K562 (cell line): ENCODE measurements at regions not wholly inside any gene's neighbourhood (a gene's known extent, or its start where the extent isn't known, plus 50 kb on each side); places are given as distances from the start of the nearest gene placed in this dataset.

ENCODE experiments used
- ATAC-seq: fragments of 200-7000 bp; cut with Tn5 transposase; 3 replicates; pipeline ENCODE4 v1.9.1; 2020; ENCODE audit warnings: moderate library complexity
- BruUV-seq: library from RNA; stranded (reverse); fragments of 400-500 nt; replicated peaks from 2 replicates; lab custom pipeline; 2021; lab: Mats Ljungman, UMichigan
- CTCF ChIA-PET: fragments of 300-600 bp; formaldehyde crosslinking; extraction: SDS; loops from one replicate; lab custom pipeline; 2021; ENCODE audit warnings: low intra/inter-chr PET ratio; lab: Yijun Ruan, JAX
- POLR2A ChIA-PET: fragments of 300-600, 350-650 bp; sonication (Branson Sonifier 250); formaldehyde crosslinking; extraction: SDS; loops from one replicate; lab custom pipeline; 2021; ENCODE audit warnings: antibody characterized with exemption, inconsistent platforms; lab: Yijun Ruan, JAX
- DNase-seq, 4 experiments: peaks; one replicate each; pipeline versions ENCODE4 v3.0.0 to v3.0.0-alpha.2; 2011 to 2018; ENCODE audit warnings: low spot score in 3 of 4, mixed read lengths in 3 of 4; ENCODE audit errors: extremely low read depth in 1 of 4
- FAIRE-seq: peaks from 2 replicates; lab custom pipeline; 2011; peaks lifted over from hg19 to GRCh38; lab: Jason Lieb, UNC
- H2AFZ ChIP-seq: 2 replicates; pipeline ENCODE4 v1.6.0; 2011; ENCODE audit warnings: low read depth, low read length, control low read depth, inconsistent platforms
- H3K27ac ChIP-seq: fragments of 200-600 bp; 3 replicates; pipeline ENCODE4 v1.8.0; 2011; ENCODE audit warnings: low read depth, mild to moderate bottlenecking, control low read depth, inconsistent platforms, low read length, moderate library complexity, mixed read lengths; ENCODE audit errors: extremely low read depth
- H3K27me3 ChIP-seq, 2 experiments: fragments of 300-600 bp in 1 of 2; 2 replicates in 1 of 2; 3 replicates in 1 of 2; pipeline versions ENCODE4 v1.6.0 to v1.8.0; 2011; ENCODE audit warnings: inconsistent platforms in 2 of 2, low read length in 2 of 2, mild to moderate bottlenecking in 1 of 2, mixed read lengths in 1 of 2, moderate library complexity in 1 of 2; ENCODE audit not compliant: control insufficient read depth in 2 of 2, insufficient read depth in 2 of 2
- H3K36me3 ChIP-seq: fragments of 300-600 bp; 3 replicates; pipeline ENCODE4 v1.8.0; 2011; ENCODE audit warnings: mild to moderate bottlenecking, low read length, inconsistent platforms; ENCODE audit not compliant: control insufficient read depth, insufficient read depth
- H3K4me1 ChIP-seq, 2 experiments: fragments of 200-600 bp in 1 of 2; replicated peaks in 1 of 2; 2 replicates in 1 of 2; 3 replicates in 1 of 2; pipeline versions ENCODE4 v1.5.1 to v1.8.0; 2011; ENCODE audit warnings: inconsistent platforms in 2 of 2, low read length in 2 of 2, mild to moderate bottlenecking in 1 of 2, mixed read lengths in 1 of 2, moderate library complexity in 1 of 2; ENCODE audit not compliant: control insufficient read depth in 2 of 2, insufficient read depth in 2 of 2
- H3K4me2 ChIP-seq: 2 replicates; pipeline ENCODE4 v1.6.1; 2011; ENCODE audit warnings: low read length, control low read depth, inconsistent platforms, mixed read lengths; ENCODE audit not compliant: insufficient read depth
- H3K4me3 ChIP-seq: fragments of 200-600 bp; sonication (generic), shearing (Covaris generic); 2 replicates; pipeline ENCODE4 v1.5.1; 2016; ENCODE audit warnings: control low read depth, inconsistent platforms
- H3K79me2 ChIP-seq: fragments of 200-600 bp; 3 replicates; pipeline ENCODE4 v1.8.0; 2011; ENCODE audit warnings: low read length, inconsistent platforms; ENCODE audit not compliant: control insufficient read depth, insufficient read depth
- H3K9ac ChIP-seq, 2 experiments: 2 replicates each; pipeline versions ENCODE4 v1.6.0 to v1.6.1; 2011; ENCODE audit warnings: low read depth in 2 of 2, low read length in 2 of 2, control low read depth in 1 of 2, inconsistent platforms in 1 of 2, mild to moderate bottlenecking in 1 of 2, mixed read lengths in 1 of 2; ENCODE audit not compliant: insufficient read depth in 1 of 2
- H3K9me1 ChIP-seq: one replicate; pipeline ENCODE4 v1.6.0; 2011; ENCODE audit warnings: inconsistent platforms, mild to moderate bottlenecking, low read length, moderate library complexity; ENCODE audit not compliant: control insufficient read depth, insufficient read depth
- H3K9me3 ChIP-seq: replicated peaks from 2 replicates; pipeline ENCODE4 v1.5.1; 2011; ENCODE audit warnings: low read depth, low read length, inconsistent platforms; ENCODE audit not compliant: control insufficient read depth, insufficient read depth
- H4K20me1 ChIP-seq: replicated peaks from 2 replicates; pipeline ENCODE4 v1.6.1; 2011; ENCODE audit warnings: low read length, inconsistent platforms, mixed read lengths; ENCODE audit not compliant: control insufficient read depth, insufficient read depth
- GATA2 ChIP-seq: sonication (generic); formaldehyde crosslinking; IDR thresholded peaks from 2 replicates; pipeline ENCODE4 v1.4.0; 2020; ENCODE audit warnings: mild to moderate bottlenecking, missing genetic modification reagents
- IRF2 ChIP-seq: sonication (generic); formaldehyde crosslinking; IDR thresholded peaks from 2 replicates; pipeline ENCODE4 v1.8.1; 2022; ENCODE audit warnings: mild to moderate bottlenecking, missing genetic modification reagents
- MED1 ChIP-seq: sonication (generic); formaldehyde crosslinking; IDR thresholded peaks from 2 replicates; pipeline ENCODE4 v1.8.1; 2023; ENCODE audit warnings: missing genetic modification reagents, borderline replicate concordance
- NCOA1 ChIP-seq: fragments of 450-650 bp; IDR thresholded peaks from 2 replicates; pipeline ENCODE4 v1.6.1; 2016; ENCODE audit warnings: low read depth
- NFE2L1 ChIP-seq: fragments of 450-650 bp; IDR thresholded peaks from 2 replicates; pipeline ENCODE4 v1.6.1; 2016; ENCODE audit warnings: missing genetic modification characterization, low read depth, mild to moderate bottlenecking, missing compliant biosample characterization, moderate library complexity, borderline replicate concordance
- RBM25 ChIP-seq: fragments of 200-400 bp; formaldehyde crosslinking; IDR thresholded peaks from 2 replicates; pipeline ENCODE4 v1.6.1; 2018; ENCODE audit warnings: low read length, low read depth, moderate library complexity; ENCODE audit not compliant: severe bottlenecking
- SRSF9 ChIP-seq: fragments of 200-400 bp; formaldehyde crosslinking; IDR thresholded peaks from 2 replicates; pipeline ENCODE4 v1.6.1; 2017; ENCODE audit warnings: low read depth, low read length, borderline replicate concordance
- ZFP1 ChIP-seq: fragments of 450-650 bp; formaldehyde crosslinking; IDR thresholded peaks from 2 replicates; pipeline ENCODE4 v1.4.0; 2020; ENCODE audit warnings: mild to moderate bottlenecking, mixed read lengths
- ZNF184 ChIP-seq: sonication (generic); formaldehyde crosslinking; IDR thresholded peaks from 2 replicates; pipeline ENCODE4 v1.5.0; 2020; ENCODE audit warnings: missing genetic modification reagents
- ZNF354B ChIP-seq: fragments of 250-450 bp; sonication (Bioruptor Pico); IDR thresholded peaks from 2 replicates; pipeline ENCODE4 v1.4.0; 2020
- ZNF57 ChIP-seq: fragments of 450-650 bp; formaldehyde crosslinking; IDR thresholded peaks from 2 replicates; pipeline ENCODE4 v1.4.0; 2020; ENCODE audit warnings: mild to moderate bottlenecking, moderate library complexity
- WGBS: fragments of 100-300 bp; shearing (Covaris generic); methylation state at CpG from one replicate; pipeline ENCODE4 v1.1.6; 2016; ENCODE audit warnings: low coverage, mixed read lengths; ENCODE audit not compliant: insufficient coverage; ENCODE audit errors: missing lambda C conversion rate; 5-methylcytosine and 5-hydroxymethylcytosine counted together
- in situ Hi-C: fragments of 300-500 bp; cut with MboI; formaldehyde crosslinking; loops from 4 replicates; pipeline ENCODE4 v1.15.0; 2018; ENCODE audit warnings: inconsistent platforms, mixed read lengths
- intact Hi-C: fragments of 100-400 bp; cut with micrococcal nuclease; formaldehyde crosslinking; loops from 2 replicates; pipeline ENCODE4 v1.14.2; 2022

DNA sequence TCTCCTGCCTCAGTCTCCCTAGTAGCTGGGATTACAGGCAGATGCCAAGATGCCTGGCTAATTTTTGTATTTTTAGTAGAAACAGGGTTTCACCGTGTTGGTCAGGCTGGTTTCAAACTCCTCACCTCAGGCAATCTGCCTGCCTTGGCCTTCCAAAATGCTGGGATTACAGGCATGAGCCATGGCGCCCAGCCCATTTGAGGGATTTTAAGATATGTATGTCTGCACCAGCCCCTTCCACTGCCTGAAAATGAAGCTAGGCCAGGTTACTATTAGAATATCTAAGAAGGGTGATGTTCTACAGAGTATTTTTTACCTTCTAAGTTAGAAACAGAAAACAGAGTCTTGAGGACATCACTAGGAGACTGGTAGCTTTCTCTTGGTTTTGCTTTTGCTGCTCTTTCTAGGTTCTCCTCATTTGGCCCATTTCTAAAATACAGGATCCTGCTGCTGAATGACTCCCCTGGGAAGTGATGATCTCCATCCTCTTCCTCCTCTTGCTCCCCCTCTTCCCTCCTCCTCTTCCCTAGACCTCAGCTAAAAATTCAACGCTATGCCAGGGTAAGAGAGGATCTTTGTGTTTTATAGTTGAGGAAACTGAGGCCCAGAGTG is 118.5 kb downstream of the MYCN start:
- H3K79me2 ChIP-seq = no peaks in the 10 kb centered on the region
- no peak overlapping the region for H2AFZ ChIP-seq
- FAIRE-seq = no peak
- TF ChIP-seq ZNF184 (CRISPR knock-in tag) (no peak), NCOA1 (no peak)
- no peaks in the 10 kb centered on the region for H3K9me1 ChIP-seq
- H3K4me3 ChIP-seq = no peak overlapping the region
- no peaks in the 10 kb centered on the region for H3K36me3 ChIP-seq
- WGBS = 0% methylated on average over 3 of the region's 3 CpGs
- H3K4me1 ChIP-seq = no peaks in the 10 kb centered on the region
- in situ Hi-C loops (no loop called here), intact Hi-C loops (no loop called here)
- ChIA-PET POLR2A (no interaction called here), CTCF (no interaction called here)
- ATAC-seq = no peak
- peaks cover 0 to 7% of the 10 kb centered on the region in 2 experiments; a peak in 1 of 5 replicates for H3K27me3 ChIP-seq
- H3K4me2 ChIP-seq = no peak overlapping the region
- no peaks in the 10 kb centered on the region for H4K20me1 ChIP-seq
- BruUV-seq = no TSS peak
- no peaks in the 10 kb centered on the region for H3K9me3 ChIP-seq
- H3K9ac ChIP-seq = no peak overlapping the region
- H3K27ac ChIP-seq = no peak overlapping the region
- DNase-seq = no peak

DNA sequence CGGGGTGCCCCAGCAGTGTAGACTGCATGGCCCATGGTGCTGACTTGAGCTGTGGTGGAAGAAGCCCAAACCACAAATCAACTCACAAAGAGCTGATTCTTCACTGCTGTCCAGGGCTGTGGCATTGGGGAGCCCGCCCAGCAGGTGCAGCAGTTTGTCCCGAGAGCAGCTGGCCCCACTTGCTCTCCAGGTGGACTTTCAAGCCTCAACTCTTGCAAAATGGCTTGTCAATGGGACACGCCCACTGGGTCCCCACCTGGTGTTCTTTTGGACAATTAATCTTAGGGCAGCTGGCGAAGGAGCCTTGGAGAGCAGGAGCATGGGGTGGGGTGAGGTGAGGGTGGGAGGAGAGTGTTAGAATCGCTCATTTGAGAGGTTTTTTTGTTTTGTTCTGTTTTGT is 117.9 kb downstream of the MYCN start:
- H3K27me3 ChIP-seq = peaks cover 0 to 7% of the 10 kb centered on the region in 2 experiments; a peak in 1 of 5 replicates
- no peak overlapping the region for H3K4me2 ChIP-seq
- H3K79me2 ChIP-seq = no peaks in the 10 kb centered on the region
- intact Hi-C loops (no loop called here), in situ Hi-C loops (no loop called here)
- H3K9me1 ChIP-seq = no peaks in the 10 kb centered on the region
- H3K9me3 ChIP-seq = no peaks in the 10 kb centered on the region
- H3K4me1 ChIP-seq = no peaks in the 10 kb centered on the region
- H3K27ac ChIP-seq = no peak overlapping the region
- BruUV-seq = no TSS peak
- 0% methylated on average over 6 of the region's 6 CpGs for WGBS
- no peaks in the 10 kb centered on the region for H4K20me1 ChIP-seq
- H3K9ac ChIP-seq = no peak overlapping the region
- ATAC-seq = no peak
- no peak for DNase-seq
- FAIRE-seq = no peak
- no peak overlapping the region for H3K4me3 ChIP-seq
- H3K36me3 ChIP-seq = no peaks in the 10 kb centered on the region
- ChIA-PET CTCF (no interaction called here), POLR2A (no interaction called here)
- no peak for TF ChIP-seq IRF2
- no peak for TF ChIP-seq MED1 (CRISPR knock-in tag)
- TF ChIP-seq ZFP1 = no peak
- no peak for TF ChIP-seq RBM25
- no peak for TF ChIP-seq NFE2L1 (tag)
- TF ChIP-seq ZNF57 (CRISPR knock-in tag) = no peak
- no peak for TF ChIP-seq ZNF354B (CRISPR knock-in tag)
- no peak for TF ChIP-seq SRSF9
- TF ChIP-seq GATA2 (CRISPR knock-in tag) = no peak
- H2AFZ ChIP-seq = no peak overlapping the region
